ENCODE measurements at regions not wholly inside any gene's neighbourhood (a gene's known extent, or its start where the extent isn't known, plus 50 kb on each side); places are given as distances from the start of the nearest gene placed in this dataset.

GRCh38 chr18:61006687-61007224 is 326.5 kb upstream of the CDH20 start:
- DNase-seq (ENCODE audit: low read depth): no peak
- H3K4me3 ChIP-seq (ENCODE audit: low read depth, low read length): no peak overlapping the region
- TF ChIP-seq POLR2A (IDR thresholded peaks at IDR 0.05; ENCODE audit: extremely low read depth, insufficient read length) (no peak), CTCF (IDR thresholded peaks at IDR 0.05; ENCODE audit: low read depth, low read length) (no peak), MYC (IDR thresholded peaks at IDR 0.05; ENCODE audit: low read depth, low read length) (no peak), MAX (IDR thresholded peaks at IDR 0.05; ENCODE audit: low read depth, low read length) (no peak)

- TF ChIP-seq CTCF (IDR thresholded peaks at IDR 0.05; ENCODE audit: low read depth, low read length): no peak
- TF ChIP-seq MAX (IDR thresholded peaks at IDR 0.05; ENCODE audit: low read depth, low read length): no peak
- TF ChIP-seq POLR2A (IDR thresholded peaks at IDR 0.05; ENCODE audit: extremely low read depth, insufficient read length): no peak
- TF ChIP-seq MYC (IDR thresholded peaks at IDR 0.05; ENCODE audit: low read depth, low read length): no peak
- DNase-seq (ENCODE audit: low read depth): no peak
- H3K4me3 ChIP-seq (ENCODE audit: low read depth, low read length): no peak overlapping the region
Observed at GRCh38 chr18:61019338-61020301, 313.6 kb upstream of the CDH20 start.

- TF ChIP-seq MYC (IDR thresholded peaks at IDR 0.05; ENCODE audit: low read depth, low read length) (no peak), MAX (IDR thresholded peaks at IDR 0.05; ENCODE audit: low read depth, low read length) (no peak), POLR2A (IDR thresholded peaks at IDR 0.05; ENCODE audit: extremely low read depth, insufficient read length) (no peak)
- no peak overlapping the region for H3K4me3 ChIP-seq (ENCODE audit: low read depth, low read length)
- no peak for DNase-seq (ENCODE audit: low read depth)
Observed at GRCh38 chr18:61025596-61025995, 307.6 kb upstream of the CDH20 start.

- DNase-seq (ENCODE audit: low read depth): no peak
- no peak overlapping the region for H3K4me3 ChIP-seq (ENCODE audit: low read depth, low read length)
- TF ChIP-seq MAX (IDR thresholded peaks at IDR 0.05; ENCODE audit: low read depth, low read length): no peak
- TF ChIP-seq POLR2A (IDR thresholded peaks at IDR 0.05; ENCODE audit: extremely low read depth, insufficient read length): no peak
- no peak for TF ChIP-seq MYC (IDR thresholded peaks at IDR 0.05; ENCODE audit: low read depth, low read length)
- TF ChIP-seq CTCF (IDR thresholded peaks at IDR 0.05; ENCODE audit: low read depth, low read length): no peak
Observed at GRCh38 chr18:61031626-61032025, 301.6 kb upstream of the CDH20 start.

GRCh38 chr18:61034580-61034979 is 298.6 kb upstream of the CDH20 start:
- H3K4me3 ChIP-seq (ENCODE audit: low read depth, low read length): no peak overlapping the region
- DNase-seq (ENCODE audit: low read depth): no peak
- TF ChIP-seq MYC (IDR thresholded peaks at IDR 0.05; ENCODE audit: low read depth, low read length) (no peak), CTCF (IDR thresholded peaks at IDR 0.05; ENCODE audit: low read depth, low read length) (no peak), MAX (IDR thresholded peaks at IDR 0.05; ENCODE audit: low read depth, low read length) (no peak), POLR2A (IDR thresholded peaks at IDR 0.05; ENCODE audit: extremely low read depth, insufficient read length) (no peak)

GRCh38 chr18:61039251-61039650 is 294.0 kb upstream of the CDH20 start:
- no peak overlapping the region for H3K4me3 ChIP-seq (ENCODE audit: low read depth, low read length)
- DNase-seq (ENCODE audit: low read depth): no peak
- TF ChIP-seq MAX (IDR thresholded peaks at IDR 0.05; ENCODE audit: low read depth, low read length) (no peak), POLR2A (IDR thresholded peaks at IDR 0.05; ENCODE audit: extremely low read depth, insufficient read length) (no peak), CTCF (IDR thresholded peaks at IDR 0.05; ENCODE audit: low read depth, low read length) (no peak), MYC (IDR thresholded peaks at IDR 0.05; ENCODE audit: low read depth, low read length) (no peak)

Measured in NB4 (cell line).